HG03108 (cell line): ENCODE measurements at regions not wholly inside any gene's neighbourhood (a gene's known extent, or its start where the extent isn't known, plus 50 kb on each side); places are given as distances from the start of the nearest gene placed in this dataset.

Experiments
- ATAC-seq: cut with Tn5 transposase; IDR thresholded peaks from one replicate; pipeline ENCODE4 v1.9.1; 2021; ENCODE audit warnings: moderate library complexity; ENCODE audit not compliant: unreplicated experiment

DNA sequence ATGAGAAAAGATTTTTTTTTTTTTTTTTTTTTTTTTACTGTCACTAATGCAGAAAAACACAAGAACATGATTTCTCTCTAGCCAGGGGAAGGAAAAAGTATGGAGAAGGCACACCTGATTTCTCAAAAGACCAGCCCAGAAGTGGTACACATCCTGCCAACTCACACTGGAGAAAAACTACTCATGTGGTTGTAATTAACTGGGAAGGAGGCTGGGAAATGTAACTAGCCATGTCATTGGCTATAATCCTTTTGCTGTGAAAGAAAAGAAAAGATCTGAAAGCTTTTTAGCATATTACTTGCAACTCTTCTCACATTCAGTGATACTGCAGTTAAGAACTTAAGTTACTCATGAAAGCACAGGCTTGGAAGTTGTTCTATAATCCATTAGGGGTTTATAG is 195.9 kb upstream of the PMFBP1 start:
- no peak for ATAC-seq

DNA sequence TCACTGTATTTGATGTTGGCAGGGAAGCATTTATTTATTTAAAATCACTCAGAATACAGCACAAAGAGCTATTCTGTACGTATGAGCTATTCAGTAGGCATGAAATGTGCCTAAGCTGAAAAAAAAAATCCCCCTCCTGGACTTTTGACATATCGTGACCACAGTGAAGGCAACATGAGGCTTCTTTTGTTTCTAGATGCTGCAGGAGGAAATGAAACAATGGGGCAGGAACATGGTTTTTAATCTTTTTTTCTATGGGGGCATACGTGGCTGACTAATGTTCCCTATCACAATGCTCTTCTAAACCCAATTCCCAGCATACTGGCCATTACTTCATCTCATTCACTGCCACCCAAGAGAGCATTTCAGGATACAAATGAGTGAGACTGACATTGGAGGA is 191.0 kb upstream of the PMFBP1 start:
- no peak for ATAC-seq

DNA sequence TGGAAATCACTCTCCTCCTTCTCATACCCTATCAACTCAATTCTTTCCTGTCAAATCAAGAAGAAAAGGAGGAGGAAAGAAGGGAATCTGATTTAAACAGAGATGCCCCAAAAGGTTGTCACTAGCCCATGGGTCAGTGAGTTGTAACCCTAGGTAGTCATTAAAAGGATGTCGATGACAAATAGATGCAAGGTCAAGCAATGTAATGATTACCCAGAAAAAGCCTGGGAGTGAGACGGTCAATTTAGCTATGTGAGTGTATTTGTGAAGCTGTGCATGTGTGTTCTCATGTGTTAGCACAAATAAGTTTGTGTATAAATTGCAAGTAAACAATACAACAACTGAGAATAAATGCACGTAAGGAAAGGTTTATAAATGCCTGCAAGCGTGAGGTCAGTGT is 190.5 kb upstream of the PMFBP1 start:
- no peak for ATAC-seq

DNA sequence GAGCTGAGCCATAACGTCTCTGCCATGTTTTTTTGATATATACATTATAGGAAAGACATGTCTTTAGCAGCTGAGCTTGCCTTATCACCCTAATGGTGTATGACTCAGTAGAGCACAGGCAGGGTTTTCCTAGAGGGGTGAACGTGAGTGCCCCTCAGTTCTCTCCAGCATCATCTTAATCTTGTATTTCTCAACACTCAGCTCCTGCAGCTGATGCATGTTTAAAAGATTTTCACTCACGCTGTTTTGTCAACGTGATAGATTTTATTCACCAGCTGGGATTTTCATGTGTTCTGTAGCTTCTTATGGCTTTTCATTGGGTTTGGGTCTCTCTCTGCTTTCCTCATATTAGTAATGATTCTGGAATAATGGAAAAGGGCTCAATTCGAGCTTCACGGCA is 186.0 kb upstream of the PMFBP1 start:
- no peak for ATAC-seq

DNA sequence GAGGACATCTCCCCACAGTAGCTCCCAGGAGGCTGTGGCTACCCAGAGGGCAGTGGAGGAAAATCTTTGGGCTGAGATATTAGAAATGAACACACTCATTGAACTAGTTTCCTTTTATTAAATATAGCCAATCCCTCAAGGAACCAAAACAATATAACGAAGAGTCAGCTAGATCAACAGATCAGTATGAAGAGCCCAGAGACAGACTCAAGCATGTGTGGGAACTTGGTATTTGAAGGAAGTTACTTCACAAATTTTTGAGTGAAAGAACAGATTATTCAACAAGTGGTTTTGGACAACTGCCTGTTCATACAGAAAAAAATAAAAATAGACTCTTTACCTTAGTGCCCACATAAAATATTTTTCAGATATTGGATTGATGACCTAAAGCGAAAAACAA is 183.6 kb upstream of the PMFBP1 start:
- ATAC-seq: no peak

DNA sequence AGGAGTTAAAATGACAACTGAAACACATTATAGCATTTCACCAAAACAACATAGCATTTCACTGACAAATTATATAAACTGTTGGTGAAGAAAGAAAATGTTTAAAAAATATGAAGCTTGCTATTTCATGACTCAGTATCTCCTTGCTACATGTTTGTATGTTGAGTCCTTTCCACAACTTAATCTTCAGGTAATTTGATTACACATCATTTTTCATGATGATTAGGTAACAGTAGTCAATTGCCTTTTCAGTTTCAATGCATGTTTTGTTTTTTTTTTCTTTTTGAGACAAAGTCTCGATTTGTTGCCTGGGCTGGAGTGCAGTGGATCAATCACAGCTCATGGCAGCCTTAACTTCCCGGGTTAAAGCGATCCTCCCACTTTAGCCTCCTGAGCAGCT is 177.8 kb upstream of the PMFBP1 start:
- no peak for ATAC-seq

DNA sequence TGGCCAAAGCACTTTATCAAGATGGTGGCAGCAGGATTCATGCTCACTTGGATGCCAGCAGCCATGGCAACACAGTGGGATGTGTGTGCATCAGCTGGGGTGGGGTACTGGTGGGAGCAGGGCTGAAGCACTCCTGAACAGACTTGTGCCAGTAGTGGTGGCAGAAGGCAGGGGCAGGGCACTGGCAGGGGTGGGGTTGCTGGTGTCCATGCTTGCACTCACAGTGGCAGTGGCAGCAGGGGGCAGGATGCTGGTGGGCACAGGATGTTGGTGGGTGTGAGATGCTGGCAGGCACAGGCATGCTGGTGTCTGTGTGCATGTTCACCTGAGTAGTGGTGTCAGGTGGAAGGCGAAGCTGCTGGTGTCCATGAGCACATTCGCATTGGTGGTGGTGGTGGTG is 161.0 kb upstream of the PMFBP1 start:
- no peak for ATAC-seq

DNA sequence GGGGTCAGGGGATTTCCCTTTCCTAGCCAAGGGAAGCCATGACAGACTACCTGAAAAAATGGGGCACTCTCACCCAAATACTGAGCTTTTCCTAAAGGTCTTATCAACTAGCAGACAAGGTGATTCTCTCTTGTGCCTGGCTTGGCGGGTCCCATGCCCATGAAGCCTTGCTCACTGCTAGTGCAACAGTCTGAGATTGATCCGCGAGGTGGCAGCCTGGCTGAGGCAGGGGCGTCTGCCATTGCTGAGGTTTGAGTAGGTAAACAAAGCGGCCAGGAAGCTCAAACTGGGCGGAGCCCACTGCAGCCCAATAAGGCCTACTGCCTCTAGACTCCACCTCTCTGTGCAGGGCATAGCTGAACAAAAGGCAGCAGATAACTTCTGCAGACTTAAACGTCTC is 152.6 kb upstream of the PMFBP1 start:
- ATAC-seq: no peak

- ATAC-seq: no peak
Measured at GRCh38 chr16:72317446-72317845, 145.5 kb upstream of the PMFBP1 start.

DNA sequence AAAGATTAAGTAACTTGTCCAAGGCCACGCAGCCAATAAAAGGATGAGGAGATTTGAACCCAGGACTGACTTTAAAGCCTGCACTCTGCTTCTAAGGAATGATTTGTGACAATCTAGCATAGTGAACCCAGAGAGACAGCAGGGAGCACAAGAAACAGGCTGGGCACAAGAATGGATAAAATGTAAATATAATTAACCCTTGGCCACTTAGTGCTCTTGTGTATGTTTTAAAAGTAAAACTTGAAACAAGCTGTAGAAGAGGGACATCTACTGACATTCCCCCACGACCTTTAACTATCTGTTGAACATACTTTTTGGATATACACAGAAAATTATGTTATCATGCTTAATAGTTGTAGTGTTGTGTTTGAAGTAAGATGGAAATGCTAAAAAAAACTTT is 141.9 kb upstream of the PMFBP1 start:
- ATAC-seq: no peak

- no peak for ATAC-seq
Measured at GRCh38 chr16:72312828-72313227, 140.9 kb upstream of the PMFBP1 start.

GRCh38 chr16:72311426-72311825 is 139.5 kb upstream of the PMFBP1 start:
- ATAC-seq: no peak

DNA sequence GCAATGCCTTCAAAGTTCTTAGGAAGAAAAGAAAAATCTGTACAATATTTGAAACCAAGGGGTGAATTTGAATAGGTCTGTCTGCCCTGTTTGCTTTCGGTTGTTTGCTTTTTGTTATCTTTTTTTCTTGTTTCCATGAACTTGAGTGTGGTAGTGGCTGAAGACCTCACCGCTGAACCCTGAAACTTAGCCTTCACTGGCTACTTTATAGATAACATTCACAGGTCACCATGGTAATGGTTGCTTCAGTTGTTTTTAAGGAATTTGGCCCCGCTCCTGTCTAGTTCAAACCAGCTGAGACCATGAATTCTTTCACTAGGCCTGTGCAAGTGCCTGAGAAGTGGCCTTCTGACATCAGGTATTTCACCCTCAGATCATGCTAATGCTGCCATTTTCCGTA is 137.0 kb upstream of the PMFBP1 start:
- no peak for ATAC-seq

DNA sequence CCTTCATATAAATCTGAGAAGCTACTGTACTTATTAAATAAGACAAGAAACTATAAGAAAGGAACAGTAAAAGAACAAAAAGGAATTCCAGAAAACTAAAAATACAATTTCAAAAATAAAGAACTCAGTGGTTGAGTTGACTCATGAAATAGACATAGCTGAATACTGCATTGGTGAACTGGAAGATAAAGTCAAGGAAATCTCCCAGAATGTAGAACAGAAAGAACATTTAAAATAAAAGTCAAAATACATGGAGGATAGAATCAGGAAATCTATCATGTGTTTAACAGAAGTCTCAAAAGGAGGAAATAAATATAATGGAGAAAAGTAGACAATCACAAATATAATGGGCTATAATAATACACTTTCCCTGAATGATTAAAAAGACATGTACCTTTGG is 136.4 kb upstream of the PMFBP1 start:
- ATAC-seq: no peak

DNA sequence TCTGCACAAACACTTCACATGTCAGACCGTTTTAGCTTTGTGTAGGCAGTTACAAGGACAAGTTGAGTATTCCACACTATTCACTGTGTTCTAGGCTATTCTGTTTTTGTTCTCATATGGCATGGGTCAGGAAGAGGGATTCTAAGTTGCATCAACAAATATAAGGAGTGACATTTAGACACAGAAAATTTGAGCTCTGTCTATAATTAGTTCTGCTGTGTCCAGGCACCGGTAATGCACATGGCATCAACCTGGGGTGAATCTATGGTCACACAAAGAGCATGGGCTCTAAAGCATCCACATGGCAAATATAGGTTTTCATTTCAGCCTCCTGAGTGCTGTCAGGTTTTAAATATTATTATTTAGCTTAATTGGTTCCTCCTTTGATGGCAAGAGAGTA is 130.4 kb upstream of the PMFBP1 start:
- no peak for ATAC-seq

GRCh38 chr16:72301523-72302236 is 129.7 kb upstream of the PMFBP1 start:
- no peak for ATAC-seq

DNA sequence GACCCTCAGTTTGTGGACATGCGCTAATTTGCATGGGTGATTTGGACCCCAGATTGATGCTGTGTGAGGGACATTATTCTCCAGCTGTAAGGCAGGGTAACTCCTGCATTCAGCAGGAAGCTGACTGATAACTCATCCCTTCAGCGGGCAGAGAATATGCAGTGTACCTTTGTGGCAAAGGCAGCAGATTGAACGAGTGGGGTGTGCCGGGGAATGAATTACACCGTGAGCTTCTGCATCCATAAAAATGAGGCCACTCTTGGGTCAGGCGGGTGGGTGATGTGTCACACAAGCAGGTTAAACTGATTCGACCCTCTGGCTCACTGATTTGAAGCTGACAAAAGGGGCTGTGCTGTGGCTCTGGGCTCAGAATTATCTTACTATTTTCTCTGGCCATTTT is 128.9 kb upstream of the PMFBP1 start:
- ATAC-seq: no peak

GRCh38 chr16:72299684-72300243 is 127.8 kb upstream of the PMFBP1 start:
- ATAC-seq: no peak

DNA sequence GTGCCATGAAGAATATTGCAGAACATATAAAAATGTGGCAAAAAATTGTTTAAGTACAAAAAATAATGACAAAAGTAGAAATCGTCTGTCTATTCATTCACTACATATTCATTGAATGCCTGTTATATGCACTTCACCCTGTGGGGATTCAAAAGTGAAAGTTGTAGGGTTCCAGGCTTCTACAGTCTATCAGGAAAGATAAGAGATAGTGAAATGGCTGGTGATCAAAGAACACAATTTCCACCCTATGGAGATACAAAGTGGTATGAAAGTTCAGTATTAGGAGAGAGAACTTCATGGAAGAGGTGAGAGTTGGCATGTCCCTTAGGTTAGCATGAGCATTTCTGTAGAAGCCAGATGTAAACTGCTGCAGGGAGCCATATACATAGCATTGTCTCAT is 127.0 kb upstream of the PMFBP1 start:
- no peak for ATAC-seq

- ATAC-seq: no peak
Measured at GRCh38 chr16:72295914-72296313, 124.0 kb upstream of the PMFBP1 start.

- no peak for ATAC-seq
Measured at GRCh38 chr16:72291531-72291981, 119.6 kb upstream of the PMFBP1 start.

DNA sequence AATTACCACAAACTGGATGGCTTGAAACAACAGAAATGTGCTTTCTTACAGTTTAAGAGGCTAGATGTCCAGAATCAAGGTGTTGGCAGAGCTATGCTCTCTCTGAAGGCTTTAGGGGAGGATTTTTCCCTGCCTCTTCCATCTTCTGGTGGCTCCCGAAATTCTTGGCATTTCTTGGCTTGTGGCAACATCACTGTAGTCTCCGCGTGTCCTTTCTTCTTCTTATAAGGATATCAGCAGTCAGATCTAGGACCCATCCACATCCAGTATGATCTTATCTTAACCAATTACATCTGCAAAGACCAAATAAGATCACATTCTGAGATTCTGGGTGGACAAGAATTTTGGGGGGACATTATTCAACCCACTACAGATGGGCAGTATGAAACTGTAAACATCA is 119.2 kb upstream of the PMFBP1 start:
- no peak for ATAC-seq

DNA sequence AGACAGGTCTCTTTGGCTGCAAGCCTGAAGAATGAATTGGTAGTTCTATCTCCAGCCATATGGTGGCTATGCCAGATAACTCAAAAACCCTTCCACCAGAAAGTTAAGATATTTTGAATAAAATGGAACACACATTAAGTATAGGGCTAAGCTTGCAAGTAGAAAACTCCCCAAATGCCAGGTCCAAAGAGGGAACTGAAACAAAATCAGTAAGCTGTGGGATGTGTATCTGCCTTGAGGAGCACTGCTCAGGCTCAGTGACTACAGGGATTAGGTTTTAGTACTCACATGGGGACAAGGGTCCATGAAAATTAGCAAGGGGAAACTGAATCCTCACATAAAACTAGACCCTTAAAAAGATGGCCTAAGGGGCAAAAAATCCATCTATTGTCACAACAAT is 115.7 kb upstream of the PMFBP1 start:
- no peak for ATAC-seq
